ENCODE measurements at regions not wholly inside any gene's neighbourhood (a gene's known extent, or its start where the extent isn't known, plus 50 kb on each side); places are given as distances from the start of the nearest gene placed in this dataset.
"Not testable (repeated sequence)": the region's sequence is repeated elsewhere in the genome, so short reads cannot be mapped to it uniquely, and the experiment has no call there.

GRCh38 chr4:31171362-31171761, 451.2 kb downstream of the PCDH7 start:
- DNase-seq (ENCODE audit: low read depth): no peak

- no peak for DNase-seq (ENCODE audit: low read depth)
Measured at GRCh38 chr4:31175242-31175910, 455.2 kb downstream of the PCDH7 start.

DNA sequence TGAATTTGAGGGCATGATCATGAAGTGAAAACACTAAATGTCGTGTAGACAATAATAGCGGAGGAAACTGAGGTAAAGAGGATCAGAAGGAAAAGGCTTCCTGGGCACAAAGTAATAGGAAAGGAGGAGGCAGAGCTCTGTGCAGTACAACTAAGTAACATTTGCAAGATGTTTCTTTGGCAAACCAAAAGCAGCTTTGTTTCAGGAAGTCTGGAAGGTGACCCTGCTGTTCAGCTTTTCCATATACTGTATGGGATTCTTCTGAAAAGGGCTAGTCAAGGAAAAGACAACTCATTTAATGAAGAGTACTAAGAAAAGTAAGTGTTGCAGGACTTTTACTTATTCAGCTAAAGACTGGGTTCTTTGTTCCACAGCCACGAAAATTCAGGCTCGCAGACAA, 463.1 kb downstream of the PCDH7 start:
- no peak for DNase-seq (ENCODE audit: low read depth)

DNA sequence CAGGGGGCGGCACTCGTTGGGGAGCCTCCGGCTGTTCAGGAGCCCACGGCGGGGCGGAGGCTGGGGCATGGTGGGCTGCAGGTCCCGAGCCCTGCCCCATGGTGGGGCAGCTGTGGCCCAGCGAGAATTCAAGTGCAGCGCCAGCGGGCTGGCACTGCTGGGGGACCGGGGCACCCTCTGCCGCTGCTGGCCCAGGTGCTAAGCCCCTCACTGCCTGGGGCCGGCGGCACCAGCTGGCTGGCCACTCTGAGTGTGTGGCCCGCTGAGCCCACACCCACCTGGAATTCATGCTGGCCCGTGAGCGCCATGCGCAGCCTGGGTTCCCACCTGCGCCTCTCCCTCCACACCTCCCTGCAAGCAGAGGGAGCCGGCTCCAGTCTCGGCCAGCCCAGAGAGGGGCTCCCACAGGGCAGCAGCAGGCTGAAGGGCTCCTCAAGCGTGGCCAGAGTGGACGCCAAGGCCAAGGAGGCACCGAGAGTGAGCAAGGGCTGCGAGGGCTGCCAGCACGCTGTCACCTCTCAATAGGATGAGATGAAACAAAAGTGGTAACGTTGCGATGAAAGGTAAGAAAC, 464.9 kb downstream of the PCDH7 start:
- DNase-seq (ENCODE audit: low read depth): no peak

DNA sequence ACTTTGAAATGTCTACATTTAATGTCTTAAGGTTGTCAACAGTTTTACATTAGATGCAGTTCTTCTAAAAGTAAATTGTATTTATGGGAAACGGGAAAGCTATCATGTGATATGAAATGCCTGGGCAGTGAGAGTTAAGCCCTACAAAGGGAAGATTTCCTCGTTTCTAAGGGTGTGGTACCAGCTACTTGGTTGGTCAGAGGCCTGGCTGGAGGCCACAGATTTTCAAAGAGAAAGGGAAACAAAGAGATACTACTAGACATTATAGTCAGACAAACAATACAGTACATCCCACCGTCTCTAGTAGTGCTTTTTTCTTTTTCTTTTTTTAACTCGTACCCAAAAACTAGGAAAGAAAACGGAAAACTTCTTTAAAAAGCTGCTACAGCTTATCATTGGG, 467.8 kb downstream of the PCDH7 start:
- peak; percentile 72 for DNase-seq (ENCODE audit: low read depth)

GRCh38 chr4:31189938-31190337, 469.8 kb downstream of the PCDH7 start:
- DNase-seq (ENCODE audit: low read depth): no peak

- no peak for DNase-seq (ENCODE audit: low read depth)
Measured at GRCh38 chr4:31190671-31191070, 470.5 kb downstream of the PCDH7 start.

DNA sequence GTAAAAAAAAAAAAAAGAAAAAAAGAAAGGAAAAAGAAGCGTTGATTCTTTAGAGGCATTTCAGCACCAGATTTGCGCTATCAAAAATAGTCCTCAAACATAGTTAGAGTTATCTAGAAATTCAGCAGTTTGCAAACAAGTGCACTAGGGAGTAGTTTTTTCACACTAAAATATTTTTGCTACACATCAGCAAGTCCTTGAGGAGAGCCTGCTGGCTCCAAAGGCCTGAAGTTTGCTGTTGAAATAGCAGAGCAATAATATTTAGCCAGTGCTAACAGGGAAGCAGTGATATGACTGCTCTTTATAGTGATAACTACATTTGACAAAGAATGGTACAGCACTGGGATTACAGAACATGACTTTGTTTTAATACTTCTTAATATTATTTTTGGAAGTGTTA, 472.2 kb downstream of the PCDH7 start:
- DNase-seq (ENCODE audit: low read depth): no peak

DNA sequence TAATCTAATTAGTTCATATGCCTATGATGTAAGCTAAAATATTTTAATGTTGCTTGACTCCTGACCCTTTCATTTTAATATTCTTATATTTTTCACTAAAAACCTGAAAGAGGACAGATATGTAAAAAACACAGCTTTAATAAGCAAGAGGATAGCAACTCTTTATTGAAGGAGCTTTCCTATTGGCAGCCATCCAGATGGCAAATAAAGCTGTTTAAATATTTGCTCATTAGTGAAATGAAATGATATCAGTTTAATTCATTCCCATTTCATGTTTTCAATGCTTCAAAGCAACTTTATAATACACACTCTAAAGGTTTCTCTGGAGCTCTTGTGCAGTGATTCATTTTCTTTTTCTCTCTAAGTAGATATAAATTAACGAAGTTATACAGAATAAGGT, 473.4 kb downstream of the PCDH7 start:
- DNase-seq (ENCODE audit: low read depth): no peak

DNA sequence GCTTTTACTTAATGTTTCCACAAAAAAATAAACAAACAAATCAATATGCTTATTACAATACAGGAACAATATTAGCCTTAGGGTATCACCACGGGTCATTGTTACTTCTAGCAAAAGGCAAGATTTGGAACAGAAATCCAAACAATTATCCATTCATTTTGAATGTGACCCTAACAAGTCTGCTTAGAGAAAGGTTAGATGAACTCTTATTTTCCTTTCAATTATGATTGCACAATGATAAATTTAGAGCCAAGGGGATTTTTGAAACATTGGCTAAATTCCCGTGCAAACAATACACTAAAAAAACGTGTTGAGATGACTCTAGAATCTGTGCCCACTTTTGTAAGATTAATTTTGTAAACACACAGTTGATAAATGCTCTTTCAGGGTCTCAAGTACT, 474.7 kb downstream of the PCDH7 start:
- no peak for DNase-seq (ENCODE audit: low read depth)

DNA sequence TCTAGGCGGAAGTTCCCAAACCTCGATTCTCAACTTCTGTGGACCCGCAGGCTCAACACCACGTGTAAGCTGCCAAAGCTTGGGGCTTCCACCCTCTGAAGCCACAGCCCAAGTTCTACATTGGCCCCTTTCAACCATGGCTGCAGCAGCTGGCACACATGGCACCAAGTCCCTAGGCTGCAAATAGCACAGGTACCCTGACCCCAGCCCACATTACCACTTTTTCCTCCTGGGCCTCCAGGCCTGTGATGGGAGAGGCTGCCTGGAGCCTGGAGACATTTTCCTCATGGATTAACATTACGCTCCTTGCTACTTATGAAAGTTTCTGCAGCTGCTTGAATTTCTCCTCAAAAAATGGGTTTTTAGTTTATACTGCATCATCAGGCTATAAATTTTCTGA, 479.5 kb downstream of the PCDH7 start:
- no peak for DNase-seq (ENCODE audit: low read depth)

DNA sequence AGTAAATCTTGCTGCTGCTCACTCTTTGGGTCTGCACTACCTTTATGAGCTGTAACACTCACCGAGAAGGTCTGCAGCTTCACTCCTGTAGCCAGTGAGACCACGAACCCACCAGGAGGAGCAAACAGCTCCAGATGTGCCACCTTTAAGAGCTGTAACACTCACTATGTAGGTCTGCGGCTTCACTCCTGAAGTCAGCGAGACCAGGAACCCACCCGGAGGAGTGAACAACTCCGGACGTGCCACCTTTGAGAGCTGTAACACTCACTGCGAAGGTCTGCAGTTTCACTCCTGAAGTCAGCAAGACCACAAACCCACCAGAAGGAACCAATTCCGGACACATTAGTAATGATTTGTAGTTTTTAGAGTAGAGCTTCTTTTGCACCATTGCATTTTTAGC, 481.9 kb downstream of the PCDH7 start:
- DNase-seq (ENCODE audit: low read depth): not testable (repeated sequence)

DNA sequence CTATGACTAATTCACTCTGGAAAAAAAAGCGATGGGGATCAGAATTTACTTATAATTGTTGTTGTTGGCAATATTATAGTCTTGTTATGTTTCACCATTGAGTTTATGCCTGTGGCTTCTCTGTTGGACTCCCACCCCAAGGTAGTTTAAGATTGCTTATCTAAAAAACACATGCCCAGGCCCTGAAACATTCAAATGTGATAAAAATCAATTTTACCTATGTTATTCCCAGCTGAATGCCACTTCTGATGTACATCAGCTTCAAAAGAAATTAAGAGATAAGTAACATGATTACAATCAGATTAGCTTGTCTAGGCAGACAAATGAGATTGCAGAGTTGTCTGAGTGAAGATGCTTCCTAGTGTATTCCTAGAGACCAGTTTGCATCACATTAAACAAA, 484.7 kb downstream of the PCDH7 start:
- no peak for DNase-seq (ENCODE audit: low read depth)

DNA sequence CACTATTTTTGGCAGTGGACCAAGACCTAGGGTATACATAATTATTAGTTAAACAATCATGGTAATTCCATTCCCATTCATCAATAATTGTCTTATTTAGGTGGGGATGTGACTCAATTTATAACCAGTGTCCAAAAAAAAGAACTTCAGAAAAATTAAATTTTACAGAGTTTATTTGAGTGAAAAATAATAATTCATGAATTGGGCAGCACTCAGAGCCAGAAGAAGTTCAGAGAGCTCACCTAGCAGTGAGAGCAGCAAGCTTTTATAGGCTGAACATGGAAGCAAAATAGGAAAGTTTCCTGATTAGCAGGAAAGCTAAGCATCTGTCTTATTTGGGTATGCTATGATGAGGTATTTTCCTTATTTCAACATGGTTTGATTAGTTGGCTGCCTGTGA, 500.8 kb downstream of the PCDH7 start:
- no peak for DNase-seq (ENCODE audit: low read depth)

GRCh38 chr4:31228068-31228467, 507.9 kb downstream of the PCDH7 start:
- DNase-seq (ENCODE audit: low read depth): peak; percentile 77

GRCh38 chr4:31230594-31230993, 510.4 kb downstream of the PCDH7 start:
- no peak for DNase-seq (ENCODE audit: low read depth)

DNA sequence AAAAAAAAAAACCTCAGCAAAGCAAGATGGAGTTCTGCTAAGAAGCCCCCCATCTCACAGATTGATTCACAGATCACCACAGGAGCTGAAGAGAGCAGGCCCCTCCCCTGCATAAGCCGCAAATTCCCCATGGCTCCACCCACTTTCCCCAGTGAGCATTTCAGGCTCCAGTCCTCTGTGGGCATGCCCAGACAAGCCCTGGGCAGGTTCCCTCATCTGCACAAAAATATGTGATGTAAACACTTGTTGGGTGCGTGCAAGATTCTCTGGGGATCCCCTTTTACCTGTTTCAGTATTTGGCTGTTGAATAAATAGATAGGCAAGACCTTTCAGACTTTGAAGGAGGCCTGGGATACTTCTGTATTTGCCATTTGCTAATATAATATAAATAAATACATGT, 514.3 kb downstream of the PCDH7 start:
- DNase-seq (ENCODE audit: low read depth): no peak

GRCh38 chr4:31234901-31235300, 514.7 kb downstream of the PCDH7 start:
- DNase-seq (ENCODE audit: low read depth): no peak

- DNase-seq (ENCODE audit: low read depth): no peak
Measured at GRCh38 chr4:31236020-31236638, 516.0 kb downstream of the PCDH7 start.

DNA sequence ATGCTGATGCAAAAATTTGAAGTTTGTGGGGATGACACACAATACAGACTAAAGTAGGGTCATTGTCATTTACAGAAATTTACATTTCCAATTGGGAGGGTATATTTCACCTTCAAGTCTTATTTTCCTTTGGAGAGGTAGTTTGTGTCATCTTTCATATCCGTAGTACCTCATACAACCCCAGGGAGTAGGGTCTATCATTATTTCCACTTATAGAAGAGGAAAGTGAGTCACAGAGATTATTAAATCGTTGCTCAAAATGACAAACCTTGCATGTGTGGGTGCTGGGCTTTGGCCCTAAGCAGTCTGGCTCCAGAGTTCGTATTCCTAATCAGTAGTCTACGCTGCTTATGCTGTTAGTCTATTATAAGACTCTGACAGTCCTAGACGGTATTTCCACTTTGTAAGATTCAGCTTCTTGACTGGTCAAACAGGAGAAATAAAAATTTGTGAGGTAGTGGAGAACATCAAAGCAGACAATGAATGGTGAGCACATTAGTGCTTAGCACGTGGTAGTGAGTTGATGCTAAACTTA, 516.5 kb downstream of the PCDH7 start:
- no peak for DNase-seq (ENCODE audit: low read depth)

DNA sequence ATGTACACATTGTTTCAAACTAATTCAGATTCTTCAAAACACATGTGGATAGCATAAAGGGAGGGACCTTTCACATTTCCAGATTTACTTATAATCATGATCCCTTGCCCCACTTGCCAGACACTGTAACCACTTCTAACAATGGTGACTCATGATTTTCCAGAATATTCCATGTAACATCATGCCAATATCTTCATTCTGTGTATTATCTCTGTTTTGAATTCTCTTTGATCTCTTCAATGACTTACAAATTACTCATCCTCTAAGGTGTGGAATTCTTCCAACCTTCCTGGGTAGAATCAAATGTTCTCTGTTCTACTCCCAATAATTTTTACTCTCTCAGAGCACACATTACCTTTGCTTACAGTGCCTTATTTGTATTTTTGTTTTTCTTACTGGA, 517.1 kb downstream of the PCDH7 start:
- no peak for DNase-seq (ENCODE audit: low read depth)

- no peak for DNase-seq (ENCODE audit: low read depth)
Measured at GRCh38 chr4:31239886-31240285, 519.7 kb downstream of the PCDH7 start.
